GM12865 (cell line): ENCODE measurements at regions not wholly inside any gene's neighbourhood (a gene's known extent, or its start where the extent isn't known, plus 50 kb on each side); places are given as distances from the start of the nearest gene placed in this dataset.

ENCODE experiments used
- DNase-seq: peaks from one replicate; pipeline ENCODE4 v3.0.0; 2010; ENCODE audit warnings: low read depth
- H3K4me3 ChIP-seq: 2 replicates; pipeline ENCODE4 v1.5.1; 2011; ENCODE audit warnings: mild to moderate bottlenecking, low read depth, low read length, control low read depth
- CTCF ChIP-seq: IDR thresholded peaks from 2 replicates; pipeline ENCODE4 v1.5.1; 2011; ENCODE audit warnings: low read length, control low read depth, low read depth, inconsistent platforms; ENCODE audit not compliant: insufficient read depth; ENCODE audit errors: missing control alignments

DNA sequence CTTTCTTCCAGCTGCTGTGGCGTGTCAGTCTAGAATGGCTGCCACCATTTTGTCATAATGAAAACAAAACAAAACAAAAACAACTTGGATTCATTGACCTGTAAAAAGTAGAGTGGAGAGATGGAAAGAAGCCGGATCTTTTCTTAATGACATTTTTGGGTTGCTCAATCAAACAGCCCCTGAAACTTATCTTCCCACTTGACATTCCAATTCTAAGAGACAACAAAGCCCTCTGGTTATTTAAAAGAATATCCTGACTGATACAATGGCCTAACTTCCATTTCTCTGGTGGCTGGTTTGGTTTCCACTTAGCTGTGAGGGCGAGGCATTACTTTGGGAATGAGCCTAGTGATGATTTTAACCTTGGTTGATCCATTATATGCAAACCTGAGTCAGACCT is 123.7 kb downstream of the AQP4 start:
- no peak overlapping the region for H3K4me3 ChIP-seq
- TF ChIP-seq CTCF, result no peak
- DNase-seq, result no peak

DNA sequence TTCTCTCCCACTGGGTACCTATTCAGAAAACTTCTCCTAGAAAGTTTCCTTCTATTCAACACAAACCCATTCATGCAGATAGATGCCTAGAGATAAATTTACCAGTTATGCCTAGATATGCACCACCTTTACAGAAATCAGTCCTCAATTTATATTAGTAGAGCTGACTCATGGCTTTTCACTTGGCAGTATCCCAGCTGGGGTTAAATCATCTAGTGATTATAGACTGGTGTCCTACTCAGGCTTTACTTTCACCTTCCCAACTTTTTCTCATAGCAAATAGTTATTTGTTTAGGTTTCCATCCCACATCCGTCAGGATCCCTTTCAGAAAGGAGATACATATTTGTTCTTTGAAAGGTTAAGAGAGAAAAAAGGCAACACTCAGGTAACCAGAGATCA is 124.5 kb downstream of the AQP4 start:
- TF ChIP-seq CTCF, result no peak
- H3K4me3 ChIP-seq, result no peak overlapping the region
- no peak for DNase-seq

DNA sequence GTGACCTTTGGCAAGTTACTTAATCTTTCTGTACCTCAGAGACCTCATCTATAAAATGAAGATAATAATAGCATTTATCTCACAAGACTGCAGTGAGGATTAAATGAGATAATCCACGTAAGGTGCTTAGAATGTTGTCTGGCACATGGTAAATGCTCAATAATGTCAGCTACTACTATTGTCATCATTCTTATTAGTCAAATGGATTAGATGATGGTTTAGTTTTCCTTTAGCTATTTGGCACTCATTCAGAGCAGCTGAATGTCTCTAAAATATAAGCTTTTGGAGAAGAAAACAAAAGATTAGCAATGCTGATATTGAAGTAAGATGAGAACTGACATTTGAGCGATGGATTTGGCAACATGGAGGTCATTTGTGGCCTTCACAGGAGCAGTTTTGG is 125.1 kb downstream of the AQP4 start:
- no peak for DNase-seq
- H3K4me3 ChIP-seq, result no peak overlapping the region
- no peak for TF ChIP-seq CTCF

DNA sequence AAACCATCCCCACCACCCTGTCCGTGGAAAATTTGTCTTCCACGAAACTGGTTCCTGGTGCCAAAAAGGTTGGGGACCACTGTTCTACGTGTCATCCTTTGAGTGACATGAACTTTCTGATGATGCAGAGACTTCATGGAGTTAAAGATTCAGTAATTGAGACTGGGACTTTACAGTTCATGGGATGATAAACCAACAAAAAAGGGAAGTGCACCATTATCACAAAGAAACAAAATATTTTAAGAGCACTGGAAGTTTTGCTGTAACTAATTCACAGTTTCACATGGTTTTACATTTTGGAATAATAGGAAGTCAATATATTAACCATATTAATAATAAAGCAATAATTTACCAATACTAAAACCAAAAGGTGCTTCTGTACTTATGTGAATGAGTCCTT is 126.8 kb downstream of the AQP4 start:
- no peak for DNase-seq
- no peak overlapping the region for H3K4me3 ChIP-seq
- TF ChIP-seq CTCF, result no peak

DNA sequence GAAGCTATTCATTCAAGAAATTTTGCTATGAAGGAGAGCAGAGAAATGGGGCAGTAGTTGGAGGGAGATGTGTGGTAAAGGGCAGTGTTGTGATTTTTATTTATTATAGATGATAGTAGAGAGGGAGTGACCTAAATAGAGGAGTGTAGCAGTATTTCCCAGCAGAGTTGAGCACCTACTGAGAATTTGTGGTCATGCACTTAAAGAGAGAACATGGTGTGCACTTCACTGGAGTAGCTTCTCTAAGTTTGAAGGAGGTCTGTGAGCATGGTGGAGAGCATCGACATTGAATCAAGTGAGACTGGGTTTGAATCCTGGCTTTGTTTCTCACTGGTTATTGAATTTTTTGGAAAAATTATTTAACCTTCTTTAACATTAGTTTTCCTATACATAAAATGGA is 129.2 kb downstream of the AQP4 start:
- no peak for TF ChIP-seq CTCF
- DNase-seq, result no peak
- no peak overlapping the region for H3K4me3 ChIP-seq

- no peak for TF ChIP-seq CTCF
- H3K4me3 ChIP-seq, result no peak overlapping the region
- no peak for DNase-seq
Measured at GRCh38 chr18:26734760-26735159, 130.7 kb downstream of the AQP4 start.

DNA sequence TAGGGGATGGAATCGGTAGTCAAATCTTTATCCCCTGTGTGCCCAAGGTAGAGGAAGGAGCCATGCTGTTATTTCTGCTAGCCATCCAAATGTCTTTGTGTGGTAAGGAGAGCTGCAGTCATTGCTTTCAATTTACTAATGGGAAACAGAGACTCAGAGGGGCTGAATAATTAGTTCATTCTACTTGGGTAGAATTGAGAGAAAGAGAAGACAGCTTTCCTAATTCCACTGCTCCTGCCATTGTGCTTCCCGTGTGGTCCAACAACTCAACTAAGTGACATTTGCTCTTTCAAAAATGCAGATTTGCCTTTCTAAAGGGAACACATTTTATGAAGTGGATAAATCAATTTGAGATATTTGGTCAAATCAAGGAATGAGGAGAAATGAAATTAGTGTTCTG is 136.1 kb downstream of the AQP4 start:
- TF ChIP-seq CTCF, result no peak

More for the DNA sequence above, 136.1 kb downstream of the AQP4 start:
- H3K4me3 ChIP-seq, result no peak overlapping the region
- no peak for DNase-seq
